IMR-90 (cell line): ENCODE measurements at regions not wholly inside any gene's neighbourhood (a gene's known extent, or its start where the extent isn't known, plus 50 kb on each side); places are given as distances from the start of the nearest gene placed in this dataset.

Source experiments
- ATAC-seq: fragments of 200-7000 bp; cut with Tn5 transposase; 2 replicates; pipeline ENCODE4 v1.9.1; 2020; ENCODE audit warnings: low read depth, mild to moderate bottlenecking, moderate library complexity
- BruUV-seq: library from RNA; stranded (reverse); fragments of 400-500 nt; replicated peaks from 2 replicates; lab custom pipeline; 2021; lab: Mats Ljungman, UMichigan
- CTCF ChIA-PET: fragments of 300-600 bp; formaldehyde crosslinking; extraction: SDS; loops from one replicate; lab custom pipeline; 2021; ENCODE audit warnings: antibody characterized with exemption; lab: Yijun Ruan, JAX
- POLR2A ChIA-PET: fragments of 300-600 bp; sonication (Branson Sonifier 250); formaldehyde crosslinking; loops from one replicate; lab custom pipeline; 2022; ENCODE audit warnings: antibody characterized with exemption; ENCODE audit not compliant: unreplicated experiment; lab: Charles Lee
- DNase-seq: peaks from one replicate; pipeline ENCODE4 v3.0.0; 2013
- H2AFZ ChIP-seq: replicated peaks from 2 replicates; pipeline ENCODE3; 2013; ENCODE audit warnings: low read length, mild to moderate bottlenecking; ENCODE audit not compliant: poor library complexity
- H2AK5ac ChIP-seq: 2 replicates; pipeline ENCODE4 v1.6.1; 2013; ENCODE audit warnings: low read depth, low read length, inconsistent platforms
- H2AK9ac ChIP-seq: replicated peaks from 2 replicates; pipeline ENCODE3; 2013; ENCODE audit warnings: mild to moderate bottlenecking, low read depth, low read length, moderate library complexity; ENCODE audit not compliant: poor library complexity
- H2BK120ac ChIP-seq: 2 replicates; pipeline ENCODE4 v1.6.1; 2013; ENCODE audit warnings: low read depth, low read length, inconsistent platforms
- H2BK15ac ChIP-seq: 3 replicates; pipeline ENCODE4 v1.6.1; 2013; ENCODE audit warnings: low read depth, low read length, inconsistent platforms
- H2BK20ac ChIP-seq: 2 replicates; pipeline ENCODE4 v1.6.1; 2013; ENCODE audit warnings: low read depth, mild to moderate bottlenecking, inconsistent platforms, low read length, moderate library complexity
- H2BK5ac ChIP-seq: 2 replicates; pipeline ENCODE4 v1.6.1; 2013; ENCODE audit warnings: mild to moderate bottlenecking, low read depth, low read length, inconsistent platforms; ENCODE audit not compliant: poor library complexity, severe bottlenecking
- H3K14ac ChIP-seq: replicated peaks from 2 replicates; pipeline ENCODE4 v1.6.1; 2013; ENCODE audit warnings: low read depth, low read length, inconsistent platforms
- H3K18ac ChIP-seq: 2 replicates; pipeline ENCODE4 v1.6.1; 2013; ENCODE audit warnings: low read depth, low read length, control low read depth
- H3K23ac ChIP-seq: 2 replicates; pipeline ENCODE4 v1.6.1; 2013; ENCODE audit warnings: low read depth, low read length, inconsistent platforms
- H3K27ac ChIP-seq: 2 replicates; pipeline ENCODE4 v1.5.1; 2013; ENCODE audit warnings: mild to moderate bottlenecking, control low read depth, low read length; ENCODE audit not compliant: insufficient read depth
- H3K27me3 ChIP-seq: 2 replicates; pipeline ENCODE4 v1.6.1; 2013; ENCODE audit warnings: low read length; ENCODE audit not compliant: control insufficient read depth, insufficient read depth
- H3K36me3 ChIP-seq: 2 replicates; pipeline ENCODE4 v1.6.1; 2013; ENCODE audit warnings: low read length, mixed read lengths; ENCODE audit not compliant: control insufficient read depth, insufficient read depth
- H3K4ac ChIP-seq: 2 replicates; pipeline ENCODE4 v1.6.1; 2013; ENCODE audit warnings: low read depth, low read length, inconsistent platforms
- H3K4me1 ChIP-seq: 2 replicates; pipeline ENCODE4 v1.6.1; 2013; ENCODE audit warnings: low read length, mixed read lengths; ENCODE audit not compliant: control insufficient read depth, insufficient read depth
- H3K4me2 ChIP-seq: 2 replicates; pipeline ENCODE4 v1.6.1; 2013; ENCODE audit warnings: low read depth, mild to moderate bottlenecking, control low read depth, low read length, moderate library complexity
- H3K4me3 ChIP-seq: 2 replicates; pipeline ENCODE4 v1.5.1; 2013; ENCODE audit warnings: low read depth, mild to moderate bottlenecking, control low read depth, low read length, moderate library complexity; ENCODE audit not compliant: insufficient read depth
- H3K56ac ChIP-seq: 2 replicates; pipeline ENCODE4 v1.6.1; 2013; ENCODE audit warnings: low read length, inconsistent platforms; ENCODE audit not compliant: insufficient read depth; ENCODE audit errors: extremely low read depth
- H3K79me1 ChIP-seq, 2 experiments: 2 replicates each; pipeline ENCODE4 v1.6.1; 2013; ENCODE audit warnings: low read length in 2 of 2, inconsistent platforms in 1 of 2, low read depth in 1 of 2
- H3K9ac ChIP-seq: 2 replicates; pipeline ENCODE4 v1.6.1; 2013; ENCODE audit warnings: low read depth, low read length, control low read depth
- H3K9me1 ChIP-seq: 2 replicates; pipeline ENCODE4 v1.6.1; 2013; ENCODE audit warnings: low read length, inconsistent platforms; ENCODE audit not compliant: insufficient read depth
- H3K9me3 ChIP-seq: 2 replicates; pipeline ENCODE4 v1.6.1; 2013; ENCODE audit warnings: low read length; ENCODE audit not compliant: control insufficient read depth, insufficient read depth
- H4K20me1 ChIP-seq: 2 replicates; pipeline ENCODE4 v1.6.1; 2013; ENCODE audit warnings: low read length, inconsistent platforms; ENCODE audit not compliant: insufficient read depth
- H4K5ac ChIP-seq: 2 replicates; pipeline ENCODE4 v1.6.1; 2013; ENCODE audit warnings: mild to moderate bottlenecking, low read depth, low read length, control low read depth
- H4K8ac ChIP-seq, 2 experiments: 2 replicates each; pipeline ENCODE4 v1.6.1; 2013; ENCODE audit warnings: low read depth in 2 of 2, low read length in 2 of 2, control low read depth in 1 of 2, inconsistent platforms in 1 of 2
- H4K91ac ChIP-seq: 2 replicates; pipeline ENCODE4 v1.6.1; 2013; ENCODE audit warnings: low read depth, low read length, inconsistent platforms; ENCODE audit not compliant: insufficient read depth
- BHLHE40 ChIP-seq: fragments of 150-350 bp; IDR thresholded peaks from 2 replicates; pipeline ENCODE4 v1.6.1; 2016; ENCODE audit warnings: mild to moderate bottlenecking, low read depth, low read length
- RFX5 ChIP-seq: IDR thresholded peaks from 2 replicates; pipeline ENCODE4 v1.8.0; 2012; ENCODE audit warnings: low read depth, mild to moderate bottlenecking, low read length, moderate library complexity
- WGBS, 2 experiments: methylation state at CpG; one replicate each; pipeline versions ENCODE4 v1.1.5 to v1.1.7; 2013; ENCODE audit warnings: missing lambda C conversion rate in 2 of 2; ENCODE audit not compliant: insufficient read length in 1 of 2; ENCODE audit errors: extremely low coverage in 2 of 2; 5-methylcytosine and 5-hydroxymethylcytosine counted together
- dilution Hi-C: fragments of 300-500 bp; cut with HindIII; formaldehyde crosslinking; loops from one replicate; pipeline ENCODE4 v1.14.3; 2018; ENCODE audit warnings: low sequenced_read_pairs; ENCODE audit not compliant: unreplicated experiment
- in situ Hi-C: fragments of 300-500 bp; cut with MboI; formaldehyde crosslinking; loops from 3 replicates; pipeline ENCODE4 v1.14.3; 2019; ENCODE audit warnings: low sequenced_read_pairs, inconsistent platforms, mixed read lengths
- intact Hi-C: fragments of 100-400 bp; cut with micrococcal nuclease; formaldehyde crosslinking; loops from 2 replicates; pipeline ENCODE4 v1.10.0; 2022

DNA sequence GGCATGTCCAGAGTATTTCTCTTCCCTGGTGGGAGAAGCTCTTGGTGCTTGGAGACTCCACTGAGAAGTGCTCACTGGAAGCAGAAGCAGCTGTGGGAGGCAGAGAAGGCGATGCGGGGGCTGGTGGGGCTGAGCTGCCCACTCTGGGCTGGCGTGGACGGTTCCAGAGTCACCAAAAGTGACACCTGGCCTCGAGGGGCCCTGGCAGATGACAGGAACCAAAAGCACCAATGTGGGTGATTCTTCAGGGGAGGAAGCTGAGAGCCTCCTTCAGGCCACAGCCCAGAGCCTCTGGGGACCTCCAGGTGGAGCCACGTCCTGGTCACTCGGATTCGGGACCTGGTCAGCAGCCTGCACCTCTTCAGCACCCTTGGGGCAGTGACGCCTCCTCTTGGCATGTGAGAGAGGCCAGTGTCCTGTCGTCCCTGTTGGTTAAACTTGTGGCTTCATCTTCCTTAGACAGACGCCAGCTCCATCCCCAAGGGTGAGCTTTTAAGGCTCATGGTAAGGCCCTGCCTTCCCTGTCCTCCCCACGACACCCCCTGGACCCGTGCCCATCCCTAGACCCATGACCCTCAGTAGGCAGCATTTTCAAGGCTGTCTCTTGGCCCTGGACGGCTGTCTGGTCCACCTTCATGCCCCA lies 78.7 kb upstream of the IRX4 start:
- H3K4me1 ChIP-seq, result no peaks in the 10 kb centered on the region
- no peak overlapping the region for H2AFZ ChIP-seq
- no peak overlapping the region for H3K4me3 ChIP-seq
- no peak overlapping the region for H3K4me2 ChIP-seq
- no peaks in the 10 kb centered on the region for H3K27me3 ChIP-seq
- 46% methylated on average over 6 of the region's 14 CpGs; no CpG with 5 or more reads in 1 of the 2 experiments for WGBS, 2 experiments
- intact Hi-C loops (no loop called here), dilution Hi-C loops (no loop called here), in situ Hi-C loops (no loop called here)
- BruUV-seq, result no TSS peak
- no peaks in the 10 kb centered on the region for H3K9me1 ChIP-seq
- no peaks in the 10 kb centered on the region for H3K36me3 ChIP-seq
- H2BK120ac ChIP-seq, result no peak overlapping the region
- H3K9ac ChIP-seq, result no peak overlapping the region
- no peak overlapping the region for H4K5ac ChIP-seq
- H3K18ac ChIP-seq, result no peak overlapping the region
- TF ChIP-seq RFX5, result no peak
- TF ChIP-seq BHLHE40, result no peak
- ATAC-seq, result no peak
- H3K9me3 ChIP-seq, result peaks cover 24% of the 10 kb centered on the region
- H3K23ac ChIP-seq, result no peak overlapping the region
- POLR2A ChIA-PET, result no interaction called here
- no peak for DNase-seq
- H3K14ac ChIP-seq, result no peak overlapping the region
- no peak overlapping the region for H2BK15ac ChIP-seq
- no peak overlapping the region for H3K56ac ChIP-seq
- no peak overlapping the region for H3K27ac ChIP-seq
- H4K91ac ChIP-seq, result no peak overlapping the region
- CTCF ChIA-PET, result no interaction called here
- H2BK20ac ChIP-seq, result no peak overlapping the region
- H2AK9ac ChIP-seq, result no peak overlapping the region
- H2BK5ac ChIP-seq, result no peak overlapping the region
- no peak overlapping the region for H3K4ac ChIP-seq
- H2AK5ac ChIP-seq, result no peak overlapping the region
- no peak overlapping the region for H4K8ac ChIP-seq
- H4K20me1 ChIP-seq, result no peaks in the 10 kb centered on the region
- no peaks in the 10 kb centered on the region for H3K79me1 ChIP-seq
